ENCODE measurements at regions not wholly inside any gene's neighbourhood (a gene's known extent, or its start where the extent isn't known, plus 50 kb on each side); places are given as distances from the start of the nearest gene placed in this dataset.

DNA sequence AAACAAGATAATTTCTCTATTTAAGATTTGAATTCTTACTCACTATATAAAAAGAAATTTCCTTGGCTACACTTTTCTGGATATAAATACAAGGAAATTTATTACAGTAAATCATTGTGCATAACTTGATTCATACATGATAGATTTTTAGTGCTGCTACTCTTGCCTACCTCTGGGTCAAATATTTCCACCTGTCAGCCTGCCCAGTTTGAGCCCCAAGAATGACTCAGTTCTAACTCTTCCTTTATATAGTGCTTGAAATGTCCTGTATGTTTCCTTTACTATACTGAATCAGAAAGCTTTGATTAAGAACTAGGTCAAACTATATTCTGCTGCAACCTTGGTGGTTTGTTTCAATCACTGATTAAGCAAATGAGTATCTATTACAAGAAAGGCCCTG lies 147.4 kb upstream of the FTMT start:
- ChIA-PET POLR2A (no interaction called here), CTCF (no interaction called here)
- H3K36me3 Mint-ChIP-seq (ENCODE audit: low read depth), result no peaks in the 10 kb centered on the region
- intact Hi-C loops (cut with DNase I, micrococcal nuclease), result no loop called here
- no peak overlapping the region for H3K27ac Mint-ChIP-seq
- no peak for ATAC-seq
- DNase-seq, result no peak
- no peak overlapping the region for H3K4me3 Mint-ChIP-seq
- H3K27me3 Mint-ChIP-seq, result no peaks in the 10 kb centered on the region
- H3K9me3 Mint-ChIP-seq (ENCODE audit: low read depth), result no peaks in the 10 kb centered on the region
- no peaks in the 10 kb centered on the region for H3K4me1 Mint-ChIP-seq

DNA sequence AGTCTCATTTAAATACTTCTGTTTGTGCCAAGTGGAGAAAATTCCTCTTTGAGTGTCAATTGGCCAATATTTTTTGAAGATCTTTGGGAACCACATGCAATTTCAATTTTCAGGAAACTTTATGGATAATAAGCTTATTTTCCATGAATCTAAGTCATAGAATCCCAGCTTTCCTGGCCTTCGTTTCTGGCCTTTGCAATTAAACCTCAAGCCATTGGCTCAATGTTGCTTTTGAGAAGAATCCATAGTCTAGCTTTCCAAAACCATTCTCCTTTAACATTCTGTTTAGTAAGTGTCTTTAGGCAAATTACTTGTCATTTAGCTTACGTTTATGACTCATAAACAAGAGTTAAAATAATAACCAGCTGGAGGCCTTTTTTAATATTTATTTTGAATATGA lies 145.0 kb upstream of the FTMT start:
- H3K4me3 Mint-ChIP-seq, result no peak overlapping the region
- ATAC-seq (no peak), DNase-seq (no peak)
- H3K9me3 Mint-ChIP-seq (ENCODE audit: low read depth), result no peaks in the 10 kb centered on the region
- intact Hi-C loops (cut with DNase I, micrococcal nuclease), result no loop called here
- H3K27me3 Mint-ChIP-seq, result no peaks in the 10 kb centered on the region
- no peaks in the 10 kb centered on the region for H3K4me1 Mint-ChIP-seq
- no peak overlapping the region for H3K27ac Mint-ChIP-seq
- ChIA-PET POLR2A (no interaction called here), CTCF (no interaction called here)
- H3K36me3 Mint-ChIP-seq (ENCODE audit: low read depth), result no peaks in the 10 kb centered on the region

DNA sequence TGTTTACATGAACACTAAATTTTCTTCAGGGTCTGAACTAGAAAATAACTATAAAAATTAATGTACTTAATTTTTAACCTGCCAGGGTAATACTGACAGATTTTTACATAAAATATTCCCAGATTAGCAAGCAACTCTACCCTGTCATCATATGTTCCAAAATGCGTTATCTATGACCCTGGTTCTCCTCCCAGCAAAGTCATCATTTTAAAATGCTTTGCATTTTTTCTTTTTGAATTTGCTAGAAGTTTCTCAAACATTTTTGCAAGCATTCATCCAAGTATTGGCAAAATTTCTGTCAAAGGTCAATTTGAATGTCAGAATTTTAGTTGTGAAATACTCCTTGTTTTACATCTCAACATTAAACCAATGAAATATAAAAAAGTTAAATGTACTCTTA lies 144.5 kb upstream of the FTMT start:
- no peaks in the 10 kb centered on the region for H3K27me3 Mint-ChIP-seq
- no peaks in the 10 kb centered on the region for H3K36me3 Mint-ChIP-seq (ENCODE audit: low read depth)
- no peak overlapping the region for H3K27ac Mint-ChIP-seq
- CTCF ChIA-PET, result no interaction called here
- intact Hi-C loops (cut with DNase I, micrococcal nuclease), result no loop called here
- no peaks in the 10 kb centered on the region for H3K4me1 Mint-ChIP-seq
- H3K4me3 Mint-ChIP-seq, result no peak overlapping the region
- no peak for DNase-seq
- POLR2A ChIA-PET, result no interaction called here
- no peak for ATAC-seq
- no peaks in the 10 kb centered on the region for H3K9me3 Mint-ChIP-seq (ENCODE audit: low read depth)

DNA sequence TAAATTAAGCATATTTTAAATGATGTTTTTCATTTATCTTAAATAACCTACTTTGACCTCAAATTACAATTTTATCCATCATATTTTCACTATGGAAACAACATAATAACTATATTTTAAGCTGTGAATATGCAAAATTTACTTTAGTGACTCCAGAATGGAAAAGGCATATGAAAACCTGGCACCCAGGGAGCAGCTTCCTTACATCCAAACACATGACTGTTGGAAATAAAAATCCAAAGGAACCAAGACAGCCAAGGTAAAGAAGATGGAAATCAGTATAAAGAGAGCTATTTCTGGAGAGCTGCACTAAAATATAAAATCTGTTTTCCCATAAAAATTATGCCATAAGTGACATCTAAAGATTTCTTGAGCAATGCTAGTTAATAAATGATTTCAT lies 140.3 kb upstream of the FTMT start:
- Mint-ChIP-seq H3K4me3 (no peak overlapping the region), H3K27me3 (no peaks in the 10 kb centered on the region), H3K9me3 (ENCODE audit: low read depth) (peaks cover 6% of the 10 kb centered on the region), H3K27ac (no peak overlapping the region), H3K4me1 (no peaks in the 10 kb centered on the region), H3K36me3 (ENCODE audit: low read depth) (no peaks in the 10 kb centered on the region)
- ChIA-PET CTCF (no interaction called here), POLR2A (no interaction called here)
- DNase-seq (no peak), ATAC-seq (no peak)
- intact Hi-C loops (cut with DNase I, micrococcal nuclease), result no loop called here

DNA sequence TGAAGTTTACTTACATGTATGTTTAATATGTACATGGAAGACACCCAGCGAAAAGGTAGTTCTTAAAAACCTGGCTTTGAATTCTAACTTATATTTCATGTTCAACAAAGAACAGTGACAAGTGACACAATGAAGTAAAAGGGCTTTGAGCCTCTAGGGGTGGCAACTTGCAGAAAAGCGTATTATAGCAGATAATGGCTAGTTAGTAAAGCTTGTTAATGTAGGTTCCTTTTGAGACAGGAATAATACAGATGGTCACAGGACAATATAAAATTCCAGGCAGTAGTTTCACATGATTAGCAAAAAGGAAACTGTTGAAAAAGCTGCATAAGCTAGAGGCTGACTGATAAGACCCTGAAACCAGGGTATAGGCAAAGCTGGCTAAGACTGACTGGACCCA lies 132.4 kb upstream of the FTMT start:
- CTCF ChIA-PET, result no interaction called here
- DNase-seq (no peak), ATAC-seq (no peak)
- peaks cover 10% of the 10 kb centered on the region for H3K9me3 Mint-ChIP-seq (ENCODE audit: low read depth)
- H3K36me3 Mint-ChIP-seq (ENCODE audit: low read depth), result no peaks in the 10 kb centered on the region
- H3K27me3 Mint-ChIP-seq, result no peaks in the 10 kb centered on the region
- H3K27ac Mint-ChIP-seq, result no peak overlapping the region
- no peak overlapping the region for H3K4me3 Mint-ChIP-seq
- POLR2A ChIA-PET, result no interaction called here
- no peaks in the 10 kb centered on the region for H3K4me1 Mint-ChIP-seq
- intact Hi-C loops (cut with DNase I, micrococcal nuclease), result no loop called here

DNA sequence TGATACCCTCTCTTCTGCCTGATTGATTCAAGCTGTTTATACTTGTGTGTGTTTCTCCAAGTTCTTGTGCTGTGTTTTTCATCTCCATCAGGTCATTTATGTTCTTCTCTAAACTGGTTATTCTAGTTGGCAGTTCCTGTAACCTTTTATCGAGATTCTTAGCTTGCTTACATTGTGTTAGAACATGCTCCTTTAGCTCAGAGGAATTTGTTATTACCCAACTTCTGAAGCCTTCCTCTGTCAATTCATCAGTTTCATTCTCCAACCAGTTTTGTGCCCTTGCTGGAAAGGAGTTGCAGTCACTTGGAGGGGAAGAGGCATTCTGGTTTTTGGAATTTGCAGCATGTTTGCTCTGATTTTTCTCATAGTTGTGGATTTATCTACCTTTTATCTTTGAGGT lies 126.2 kb upstream of the FTMT start:
- ATAC-seq (no peak), DNase-seq (no peak)
- Mint-ChIP-seq H3K27me3 (no peaks in the 10 kb centered on the region), H3K4me3 (no peak overlapping the region), H3K27ac (no peak overlapping the region), H3K4me1 (no peaks in the 10 kb centered on the region), H3K36me3 (ENCODE audit: low read depth) (no peaks in the 10 kb centered on the region), H3K9me3 (ENCODE audit: low read depth) (peaks cover 3% of the 10 kb centered on the region)
- intact Hi-C loops (cut with DNase I, micrococcal nuclease), result no loop called here
- ChIA-PET CTCF (interaction anchor here (0.5 kb wide), 1 partner anchor 814 kb away, joined by 3 read pairs; no protein-coding TSS in a partner anchor), POLR2A (no interaction called here)

DNA sequence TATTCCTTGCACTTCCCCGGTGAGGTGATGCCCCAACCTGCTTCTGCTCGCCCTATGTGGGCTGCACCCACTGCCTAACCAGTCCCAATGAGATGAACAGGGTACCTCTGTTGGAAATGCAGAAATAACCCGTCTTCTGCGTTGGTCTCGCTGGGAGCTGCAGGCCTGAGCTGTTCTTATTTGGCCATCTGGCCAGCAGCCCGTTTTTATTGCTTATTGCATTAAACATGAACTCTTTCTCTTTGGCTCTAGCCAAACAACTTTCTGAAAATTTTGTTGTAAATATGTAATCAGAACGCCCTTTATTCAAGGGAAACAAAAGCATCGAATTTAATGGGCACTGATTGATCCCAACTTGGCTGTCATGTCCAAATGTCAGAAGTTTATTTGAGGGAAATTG lies 124.7 kb upstream of the FTMT start:
- H3K27me3 Mint-ChIP-seq, result no peaks in the 10 kb centered on the region
- POLR2A ChIA-PET, result no interaction called here
- no peak overlapping the region for H3K27ac Mint-ChIP-seq
- DNase-seq (no peak), ATAC-seq (no peak)
- CTCF ChIA-PET, result no interaction called here
- no peaks in the 10 kb centered on the region for H3K36me3 Mint-ChIP-seq (ENCODE audit: low read depth)
- peaks cover under 1% of the 10 kb centered on the region for H3K9me3 Mint-ChIP-seq (ENCODE audit: low read depth)
- intact Hi-C loops (cut with DNase I, micrococcal nuclease), result no loop called here
- no peak overlapping the region for H3K4me3 Mint-ChIP-seq
- H3K4me1 Mint-ChIP-seq, result no peaks in the 10 kb centered on the region

DNA sequence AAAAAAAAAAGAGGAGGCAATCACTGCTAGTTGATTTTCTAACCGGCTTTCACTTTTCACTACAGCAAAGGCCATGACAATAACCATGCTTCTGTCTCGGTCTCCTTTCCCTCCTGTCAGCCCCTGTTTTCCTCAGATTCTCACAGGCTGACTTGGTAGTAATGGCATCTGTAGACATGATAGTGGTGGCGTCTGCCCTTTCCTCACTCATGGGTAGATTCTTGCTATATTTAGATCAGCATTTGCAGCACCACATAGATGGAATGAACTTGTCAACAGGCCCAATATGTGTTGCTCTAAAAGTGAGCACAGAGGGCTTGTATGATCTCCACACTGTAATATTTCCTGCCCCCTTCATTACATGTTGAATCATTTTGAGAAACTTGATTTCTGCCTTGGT lies 120.3 kb upstream of the FTMT start:
- intact Hi-C loops (cut with DNase I, micrococcal nuclease), result no loop called here
- no peak overlapping the region for H3K27ac Mint-ChIP-seq
- CTCF ChIA-PET, result no interaction called here
- no peak overlapping the region for H3K4me3 Mint-ChIP-seq
- ATAC-seq (no peak), DNase-seq (no peak)
- no peaks in the 10 kb centered on the region for H3K9me3 Mint-ChIP-seq (ENCODE audit: low read depth)
- no peaks in the 10 kb centered on the region for H3K36me3 Mint-ChIP-seq (ENCODE audit: low read depth)
- POLR2A ChIA-PET, result no interaction called here
- no peaks in the 10 kb centered on the region for H3K4me1 Mint-ChIP-seq
- H3K27me3 Mint-ChIP-seq, result no peaks in the 10 kb centered on the region

DNA sequence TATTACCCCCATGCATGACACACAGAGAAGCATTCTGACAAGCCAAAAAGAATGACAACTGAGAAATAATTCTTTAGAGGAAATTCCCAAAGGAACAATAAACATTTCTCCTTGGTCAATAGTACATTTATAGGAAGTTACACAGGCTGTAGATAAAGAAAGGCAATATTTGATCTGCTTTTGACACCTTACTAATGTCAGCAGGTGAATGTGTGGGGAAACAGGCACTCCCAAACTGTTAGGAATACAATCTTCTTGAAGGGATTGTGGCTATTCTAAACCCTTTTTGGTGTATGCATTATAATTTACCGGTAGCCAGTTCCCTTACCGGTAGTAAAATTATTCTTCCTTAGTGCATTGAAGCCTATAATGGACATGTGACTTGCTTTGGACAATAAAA lies 116.1 kb upstream of the FTMT start:
- no peak overlapping the region for H3K27ac Mint-ChIP-seq
- ATAC-seq (no peak), DNase-seq (no peak)
- H3K9me3 Mint-ChIP-seq (ENCODE audit: low read depth), result peaks cover 2% of the 10 kb centered on the region
- H3K27me3 Mint-ChIP-seq, result no peaks in the 10 kb centered on the region
- H3K4me1 Mint-ChIP-seq, result no peaks in the 10 kb centered on the region
- POLR2A ChIA-PET, result no interaction called here
- H3K36me3 Mint-ChIP-seq (ENCODE audit: low read depth), result no peaks in the 10 kb centered on the region
- CTCF ChIA-PET, result no interaction called here
- intact Hi-C loops (cut with DNase I, micrococcal nuclease), result no loop called here
- H3K4me3 Mint-ChIP-seq, result no peak overlapping the region

DNA sequence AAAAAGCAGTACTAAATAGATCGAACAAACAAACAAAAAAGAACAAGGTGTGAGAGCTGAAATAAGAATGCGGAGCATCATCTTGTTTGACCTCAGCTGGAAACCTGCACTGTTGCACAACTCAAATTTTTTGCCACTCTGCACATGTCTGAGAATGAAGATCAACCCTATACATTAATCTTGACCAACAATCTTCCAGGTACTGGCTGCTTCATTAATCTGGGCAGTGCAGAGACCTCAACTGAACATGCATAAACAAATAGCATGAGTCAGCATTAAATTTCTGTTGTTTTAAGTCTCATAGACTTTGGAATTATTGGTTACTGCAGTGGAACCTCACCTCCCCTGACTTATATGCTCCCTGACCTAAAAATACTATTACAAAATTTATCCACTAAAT lies 114.6 kb upstream of the FTMT start:
- H3K36me3 Mint-ChIP-seq (ENCODE audit: low read depth), result no peaks in the 10 kb centered on the region
- no peak overlapping the region for H3K4me3 Mint-ChIP-seq
- ChIA-PET CTCF (no interaction called here), POLR2A (no interaction called here)
- ATAC-seq (no peak), DNase-seq (no peak)
- H3K4me1 Mint-ChIP-seq, result no peaks in the 10 kb centered on the region
- no peak overlapping the region for H3K27ac Mint-ChIP-seq
- intact Hi-C loops (cut with DNase I, micrococcal nuclease), result no loop called here
- peaks cover 2% of the 10 kb centered on the region for H3K9me3 Mint-ChIP-seq (ENCODE audit: low read depth)
- no peaks in the 10 kb centered on the region for H3K27me3 Mint-ChIP-seq

DNA sequence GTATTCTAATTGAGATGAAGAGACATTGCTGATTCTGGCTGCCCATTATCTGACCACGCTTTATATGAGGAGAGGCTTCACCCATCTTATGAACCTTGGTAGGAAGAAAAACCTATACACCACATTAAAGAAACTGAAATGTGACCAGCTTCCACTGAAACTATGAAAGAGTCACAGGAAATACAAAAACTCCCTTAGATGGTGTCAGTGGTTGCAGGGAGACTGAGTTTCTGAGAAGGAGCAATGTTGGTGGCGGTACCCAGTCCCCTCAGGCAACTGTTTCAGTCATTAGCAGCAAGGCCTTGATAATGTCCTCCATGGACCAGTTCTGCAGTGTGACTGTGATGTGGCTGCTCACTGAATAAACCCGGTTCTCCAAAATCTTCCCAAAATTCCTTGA lies 110.5 kb upstream of the FTMT start:
- no peak for ATAC-seq
- intact Hi-C loops (cut with DNase I, micrococcal nuclease), result no loop called here
- DNase-seq, result no peak
- H3K27me3 Mint-ChIP-seq, result no peaks in the 10 kb centered on the region
- no peaks in the 10 kb centered on the region for H3K36me3 Mint-ChIP-seq (ENCODE audit: low read depth)
- H3K9me3 Mint-ChIP-seq (ENCODE audit: low read depth), result peaks cover 2% of the 10 kb centered on the region
- no peak overlapping the region for H3K27ac Mint-ChIP-seq
- ChIA-PET CTCF (no interaction called here), POLR2A (no interaction called here)
- no peaks in the 10 kb centered on the region for H3K4me1 Mint-ChIP-seq
- H3K4me3 Mint-ChIP-seq, result no peak overlapping the region

DNA sequence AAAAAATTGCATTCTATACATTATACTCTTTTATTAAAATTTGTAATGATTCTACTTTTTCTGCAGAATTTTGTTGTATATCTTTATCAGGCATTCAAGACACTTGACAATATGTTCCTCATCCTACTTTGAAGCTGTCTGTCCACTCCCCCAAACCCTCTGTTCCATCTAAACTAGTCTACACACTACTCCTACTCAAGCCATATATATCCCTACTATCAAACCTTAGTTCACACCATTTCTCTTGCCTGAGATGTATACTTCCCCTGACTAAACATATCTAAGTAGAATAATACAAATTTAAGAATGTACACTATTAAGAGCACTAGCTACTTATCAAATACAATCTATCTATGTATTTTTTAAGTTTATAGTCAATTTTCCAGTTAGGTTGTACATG lies 107.1 kb upstream of the FTMT start:
- no peaks in the 10 kb centered on the region for H3K36me3 Mint-ChIP-seq (ENCODE audit: low read depth)
- intact Hi-C loops (cut with DNase I, micrococcal nuclease), result no loop called here
- H3K27me3 Mint-ChIP-seq, result no peaks in the 10 kb centered on the region
- peaks cover 2% of the 10 kb centered on the region for H3K9me3 Mint-ChIP-seq (ENCODE audit: low read depth)
- no peaks in the 10 kb centered on the region for H3K4me1 Mint-ChIP-seq
- ChIA-PET POLR2A (no interaction called here), CTCF (no interaction called here)
- no peak overlapping the region for H3K4me3 Mint-ChIP-seq
- ATAC-seq, result no peak
- H3K27ac Mint-ChIP-seq, result no peak overlapping the region
- no peak for DNase-seq

DNA sequence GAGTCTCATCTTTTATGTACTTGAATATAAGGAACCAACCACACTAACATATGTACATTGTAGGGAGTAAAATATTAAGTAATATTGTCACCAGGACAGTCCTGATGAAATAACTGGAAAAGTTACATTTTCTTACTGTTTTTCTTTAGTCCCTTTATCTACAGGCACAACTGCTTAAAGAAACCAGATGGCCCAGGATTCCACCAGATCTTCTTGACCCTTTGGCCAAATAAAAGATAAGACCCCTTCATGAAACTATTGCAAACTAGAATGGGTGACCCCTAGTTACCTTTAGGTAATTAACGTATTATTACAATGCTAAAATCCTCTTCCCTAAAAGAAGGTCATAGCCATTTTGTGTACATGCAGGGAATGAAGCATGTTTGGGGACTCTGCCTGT lies 106.3 kb upstream of the FTMT start:
- CTCF ChIA-PET, result no interaction called here
- no peaks in the 10 kb centered on the region for H3K36me3 Mint-ChIP-seq (ENCODE audit: low read depth)

More for the DNA sequence above, 106.3 kb upstream of the FTMT start:
- Mint-ChIP-seq H3K27me3 (no peaks in the 10 kb centered on the region), H3K4me3 (no peak overlapping the region), H3K4me1 (no peaks in the 10 kb centered on the region), H3K27ac (no peak overlapping the region), H3K9me3 (ENCODE audit: low read depth) (no peaks in the 10 kb centered on the region)
- DNase-seq (no peak), ATAC-seq (no peak)
- intact Hi-C loops (cut with DNase I, micrococcal nuclease), result no loop called here
- POLR2A ChIA-PET, result no interaction called here
